Stimulated activated memory B cell treated with anti-CD40 and anti-IgM and Interleukin-4, amounts not matched to agents 10 μg/mL and 1 μg/mL and 100 μg/mL, for 72 hours (primary cell): ENCODE measurements at regions not wholly inside any gene's neighbourhood (a gene's known extent, or its start where the extent isn't known, plus 50 kb on each side); places are given as distances from the start of the nearest gene placed in this dataset.
"Not testable (repeated sequence)": the region's sequence is repeated elsewhere in the genome, so short reads cannot be mapped to it uniquely, and the experiment has no call there.

ENCODE experiments used
- ATAC-seq: fragments of 150-1000 bp; cut with Tn5 transposase; 2 replicates; pipeline ENCODE4 v1.10.0; 2021
- H3K27ac Mint-ChIP-seq: one replicate; pipeline ENCODE4 v1.8.0; 2022; ENCODE audit warnings: mild to moderate bottlenecking, mixed read lengths
- H3K27me3 Mint-ChIP-seq: one replicate; pipeline ENCODE4 v1.8.0; 2022; ENCODE audit warnings: mixed read lengths
- H3K36me3 Mint-ChIP-seq: one replicate; pipeline ENCODE4 v1.8.0; 2022; ENCODE audit warnings: mixed read lengths
- H3K4me1 Mint-ChIP-seq: one replicate; pipeline ENCODE4 v1.8.0; 2022; ENCODE audit warnings: mixed read lengths
- H3K4me3 Mint-ChIP-seq: one replicate; pipeline ENCODE4 v1.8.0; 2022; ENCODE audit warnings: mild to moderate bottlenecking, moderate library complexity, mixed read lengths
- H3K9me3 Mint-ChIP-seq: one replicate; pipeline ENCODE4 v1.8.0; 2022; ENCODE audit warnings: mixed read lengths

DNA sequence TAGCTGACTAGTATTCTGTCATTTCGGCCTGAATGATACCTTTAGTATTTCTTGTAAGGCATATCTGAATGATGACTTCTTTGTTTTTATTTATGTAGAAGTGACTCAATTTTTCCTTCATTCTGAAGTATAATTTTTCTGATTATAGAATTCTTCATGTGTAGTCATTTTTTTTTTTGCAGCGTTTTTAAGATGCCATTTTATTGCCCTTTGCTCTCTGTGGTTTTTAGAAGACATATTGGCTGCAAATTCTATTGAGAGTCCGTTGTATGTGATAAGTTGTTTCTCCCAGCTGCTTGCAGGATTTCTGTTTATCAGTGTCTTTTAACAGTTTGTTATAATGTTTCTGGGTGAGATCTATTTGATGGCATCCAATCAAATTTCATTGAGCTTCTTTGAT is 1224.8 kb downstream of the JRKL start:
- Mint-ChIP-seq H3K4me3 (no peak overlapping the region), H3K4me1 (no peaks in the 10 kb centered on the region), H3K27ac (no peak overlapping the region), H3K36me3 (no peaks in the 10 kb centered on the region), H3K9me3 (peaks cover 4% of the 10 kb centered on the region), H3K27me3 (no peaks in the 10 kb centered on the region)
- no peak for ATAC-seq

DNA sequence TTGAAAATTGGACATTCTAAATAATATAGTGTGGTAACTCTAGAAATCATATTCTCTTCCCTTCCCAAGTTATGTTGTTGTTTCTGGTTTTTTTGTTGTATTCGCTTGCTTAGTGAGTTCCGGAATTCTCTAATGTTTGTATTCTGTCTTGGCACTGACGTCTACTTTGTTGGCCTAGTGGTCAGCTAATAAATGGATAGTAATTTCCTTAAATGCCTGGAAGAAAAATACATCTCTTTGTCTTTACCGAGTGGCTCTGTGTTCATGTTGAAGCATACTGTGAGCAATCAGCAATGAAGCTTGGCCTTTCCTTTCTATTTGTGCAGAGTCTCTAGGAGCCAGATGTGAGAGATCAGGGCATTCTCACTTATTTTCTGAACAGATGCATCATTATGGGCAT is 1225.7 kb downstream of the JRKL start:
- Mint-ChIP-seq H3K27ac (no peak overlapping the region), H3K4me1 (no peaks in the 10 kb centered on the region), H3K36me3 (no peaks in the 10 kb centered on the region), H3K4me3 (no peak overlapping the region), H3K9me3 (peaks cover 2% of the 10 kb centered on the region), H3K27me3 (no peaks in the 10 kb centered on the region)
- ATAC-seq: no peak

DNA sequence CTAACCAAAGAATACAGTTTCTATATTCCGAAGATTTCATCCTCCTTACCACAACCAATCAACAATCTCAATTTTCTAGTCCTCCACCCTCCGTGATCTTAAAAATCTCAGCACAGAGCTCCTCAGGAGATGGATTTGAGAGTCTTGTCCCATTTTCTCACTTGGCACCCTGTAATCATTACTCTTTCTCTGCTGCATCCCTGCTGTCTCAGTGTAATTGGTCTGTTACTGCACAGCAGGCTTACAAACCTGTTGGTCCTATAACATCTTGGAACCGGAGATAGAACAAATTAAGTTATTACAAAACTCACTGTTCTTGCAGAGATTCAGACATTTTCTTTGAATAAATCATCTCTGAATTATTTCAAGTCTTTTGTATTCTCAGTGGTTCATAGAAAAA is 1227.2 kb downstream of the JRKL start:
- no peak overlapping the region for H3K27ac Mint-ChIP-seq
- no peaks in the 10 kb centered on the region for H3K27me3 Mint-ChIP-seq

DNA sequence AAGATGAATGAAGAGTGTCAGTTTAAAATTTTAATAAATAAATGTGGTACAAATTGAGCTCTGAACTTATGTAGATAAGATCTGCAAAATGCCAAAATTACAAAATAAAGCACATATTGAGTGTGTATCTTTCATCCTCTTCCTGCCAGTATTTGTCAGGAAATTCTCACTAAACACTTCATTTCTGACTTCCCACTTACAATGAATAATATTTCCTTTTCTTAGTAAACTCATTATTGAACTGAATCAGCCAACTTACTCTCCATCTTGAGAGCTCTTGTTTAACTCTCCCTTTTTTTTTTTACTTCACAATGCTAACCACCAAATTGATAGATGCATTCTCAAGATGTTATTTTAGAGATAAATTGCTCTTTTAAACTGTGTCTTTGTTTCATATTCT is 1230.2 kb downstream of the JRKL start:
- H3K4me1 Mint-ChIP-seq: no peaks in the 10 kb centered on the region
- H3K9me3 Mint-ChIP-seq: peaks cover 5% of the 10 kb centered on the region
- no peak for ATAC-seq
- no peaks in the 10 kb centered on the region for H3K27me3 Mint-ChIP-seq
- H3K4me3 Mint-ChIP-seq: no peak overlapping the region
- H3K36me3 Mint-ChIP-seq: no peaks in the 10 kb centered on the region
- H3K27ac Mint-ChIP-seq: no peak overlapping the region

More for the DNA sequence above, 1227.2 kb downstream of the JRKL start:
- H3K4me3 Mint-ChIP-seq: no peak overlapping the region
- H3K9me3 Mint-ChIP-seq: peaks cover 2% of the 10 kb centered on the region
- ATAC-seq: no peak
- H3K4me1 Mint-ChIP-seq: no peaks in the 10 kb centered on the region
- no peaks in the 10 kb centered on the region for H3K36me3 Mint-ChIP-seq

DNA sequence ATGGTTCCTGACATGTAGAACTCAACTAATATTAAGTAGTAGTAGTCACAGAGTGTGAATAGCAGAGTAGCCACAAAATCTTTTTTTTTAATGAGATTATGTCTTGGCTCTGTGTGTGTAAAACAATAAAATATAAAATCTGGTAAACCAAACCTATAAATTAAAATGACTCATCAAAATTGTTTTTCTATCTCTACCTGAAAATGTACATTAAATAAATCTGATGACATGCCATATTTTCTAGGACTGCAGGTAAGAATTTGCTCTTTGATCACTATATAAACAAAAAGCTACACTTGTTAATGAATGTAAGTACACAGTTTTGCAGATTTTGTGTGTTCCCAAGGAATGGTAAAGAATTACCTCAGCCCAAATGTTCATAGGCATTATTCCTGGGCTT is 1231.5 kb downstream of the JRKL start:
- no peak for ATAC-seq
- H3K4me3 Mint-ChIP-seq: no peak overlapping the region
- no peaks in the 10 kb centered on the region for H3K4me1 Mint-ChIP-seq
- H3K9me3 Mint-ChIP-seq: peaks cover 3% of the 10 kb centered on the region
- no peaks in the 10 kb centered on the region for H3K36me3 Mint-ChIP-seq
- H3K27ac Mint-ChIP-seq: no peak overlapping the region
- no peaks in the 10 kb centered on the region for H3K27me3 Mint-ChIP-seq

DNA sequence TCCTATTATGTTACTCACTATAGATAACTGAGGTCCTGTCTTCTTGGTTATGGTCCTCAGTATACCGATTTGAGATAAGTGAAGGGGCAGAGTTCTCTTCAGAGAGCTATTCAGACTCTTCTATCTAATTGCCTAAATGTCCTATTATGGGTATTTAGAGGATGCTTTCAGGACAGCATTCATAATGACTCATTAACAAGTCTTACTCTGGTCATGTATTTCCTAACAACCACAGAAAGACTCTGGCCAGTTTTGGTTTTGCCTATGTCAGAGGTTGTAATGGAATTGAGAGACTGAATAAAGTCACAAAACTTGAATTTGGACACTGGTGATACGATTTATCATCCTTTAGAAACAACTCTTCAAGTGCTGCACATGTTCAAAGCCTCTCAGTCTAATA is 1233.0 kb downstream of the JRKL start:
- Mint-ChIP-seq H3K9me3 (peaks cover 3% of the 10 kb centered on the region), H3K36me3 (no peaks in the 10 kb centered on the region), H3K27me3 (no peaks in the 10 kb centered on the region), H3K27ac (no peak overlapping the region), H3K4me3 (no peak overlapping the region), H3K4me1 (no peaks in the 10 kb centered on the region)
- no peak for ATAC-seq

DNA sequence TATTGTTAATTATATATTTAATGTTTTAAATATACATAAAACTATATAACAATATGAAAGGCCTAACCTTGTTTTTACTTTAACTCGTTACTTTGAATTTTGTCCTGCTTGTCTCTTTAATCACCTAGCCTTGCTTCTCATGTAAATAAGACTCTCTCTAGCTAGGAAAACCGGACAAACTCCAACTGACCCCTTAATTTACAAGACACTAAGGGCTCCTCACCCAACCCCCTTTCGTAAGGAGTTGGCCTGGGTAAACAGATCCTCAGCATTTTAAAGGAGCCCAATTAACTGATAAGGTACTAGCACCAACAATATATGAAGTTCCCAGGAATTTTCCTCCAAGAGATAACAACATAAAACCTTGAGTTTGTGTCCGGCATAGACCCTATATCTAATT is 1246.9 kb downstream of the JRKL start:
- ATAC-seq, H3K4me1 Mint-ChIP-seq, H3K27me3 Mint-ChIP-seq, H3K9me3 Mint-ChIP-seq, H3K27ac Mint-ChIP-seq, H3K36me3 Mint-ChIP-seq, H3K4me3 Mint-ChIP-seq: not testable (repeated sequence)

DNA sequence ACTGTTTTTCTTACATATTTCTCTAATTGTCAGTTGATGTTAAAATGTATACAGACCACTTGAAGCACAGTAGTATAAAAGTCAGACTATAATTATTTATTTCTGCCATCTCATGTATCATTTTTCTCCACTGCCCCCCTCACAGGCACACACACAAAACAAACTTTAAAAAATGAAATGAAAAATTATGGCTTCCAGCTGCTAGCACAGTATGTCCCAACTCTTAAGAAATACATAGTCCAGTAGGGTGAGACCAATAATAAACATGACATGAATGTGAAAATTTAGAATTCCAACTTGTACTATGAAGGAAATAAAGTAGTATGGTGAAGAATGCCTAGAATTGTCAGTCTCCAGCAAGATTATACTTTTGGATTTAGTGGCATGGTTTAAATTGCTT is 1247.9 kb downstream of the JRKL start:
- no peaks in the 10 kb centered on the region for H3K4me1 Mint-ChIP-seq
- H3K36me3 Mint-ChIP-seq: no peaks in the 10 kb centered on the region
- H3K9me3 Mint-ChIP-seq: peaks cover 4% of the 10 kb centered on the region
- no peak for ATAC-seq
- no peak overlapping the region for H3K4me3 Mint-ChIP-seq
- H3K27ac Mint-ChIP-seq: no peak overlapping the region
- no peaks in the 10 kb centered on the region for H3K27me3 Mint-ChIP-seq

DNA sequence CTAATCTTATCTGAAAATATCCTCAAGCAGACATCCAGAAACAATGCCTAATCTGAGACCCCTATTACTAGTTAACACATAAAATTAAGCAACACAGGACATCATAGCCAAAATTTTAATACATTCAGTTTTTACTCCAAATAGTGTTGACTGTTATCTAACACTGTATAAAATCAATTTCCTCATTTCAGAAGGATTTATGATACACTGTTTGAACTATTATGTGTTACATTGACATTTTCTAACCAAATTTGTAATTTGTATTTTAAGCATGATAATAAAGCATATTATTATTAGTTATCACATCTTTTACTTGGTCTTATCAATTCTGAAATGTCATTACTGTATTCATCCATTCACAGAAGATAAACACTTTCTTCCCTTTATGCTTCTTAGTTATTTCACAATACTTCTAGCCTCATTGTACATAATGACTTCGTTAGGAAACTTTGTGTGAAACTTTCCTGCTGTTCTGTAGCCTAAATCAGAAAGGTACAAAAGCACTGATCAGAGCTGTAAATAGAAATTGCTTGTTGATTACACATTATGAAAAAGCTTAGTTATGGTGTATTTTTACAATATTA is 1248.9 kb downstream of the JRKL start:
- Mint-ChIP-seq H3K9me3 (peaks cover 4% of the 10 kb centered on the region), H3K36me3 (no peaks in the 10 kb centered on the region), H3K27me3 (no peaks in the 10 kb centered on the region), H3K27ac (no peak overlapping the region), H3K4me1 (no peaks in the 10 kb centered on the region), H3K4me3 (no peak overlapping the region)
- no peak for ATAC-seq

DNA sequence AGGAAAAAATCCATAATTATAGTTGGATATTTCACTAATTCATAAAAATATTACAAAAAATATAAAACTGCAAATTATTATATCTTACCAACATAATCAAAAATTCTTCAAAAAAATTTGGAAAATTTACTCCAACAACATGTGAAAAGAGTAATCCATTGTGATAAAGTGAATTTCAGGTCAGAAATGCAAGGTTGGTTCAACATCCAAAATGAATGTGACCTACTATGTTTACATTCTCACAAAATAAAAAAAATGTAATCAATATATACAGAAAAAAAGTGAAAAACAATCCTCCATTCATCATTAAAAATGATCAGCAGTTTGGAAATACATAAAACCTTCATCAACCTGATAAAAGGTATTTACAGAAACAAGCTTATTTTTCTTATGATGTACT is 1252.2 kb downstream of the JRKL start:
- Mint-ChIP-seq H3K4me1 (no peaks in the 10 kb centered on the region), H3K27me3 (no peaks in the 10 kb centered on the region), H3K27ac (no peak overlapping the region), H3K36me3 (no peaks in the 10 kb centered on the region), H3K4me3 (no peak overlapping the region), H3K9me3 (peaks cover 8% of the 10 kb centered on the region)
- ATAC-seq: no peak

DNA sequence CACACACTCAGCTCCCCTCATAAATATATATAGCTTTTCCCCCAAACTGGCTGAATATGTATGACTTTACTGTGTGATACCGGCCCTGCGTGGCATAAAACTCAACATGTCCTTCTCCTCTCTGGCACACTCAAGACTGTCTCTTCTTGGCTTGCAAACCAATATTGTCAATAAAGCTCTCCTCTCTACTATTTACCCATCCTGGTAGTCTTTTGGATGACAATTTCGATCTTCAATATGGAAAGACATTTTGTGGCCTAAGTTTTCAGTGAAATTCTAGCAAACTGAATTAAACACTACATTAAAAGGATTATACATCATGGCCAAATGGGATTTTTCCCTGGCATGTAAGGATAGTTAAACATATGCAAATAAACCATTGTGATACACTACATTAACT is 1255.9 kb downstream of the JRKL start:
- Mint-ChIP-seq H3K36me3 (no peaks in the 10 kb centered on the region), H3K27me3 (no peaks in the 10 kb centered on the region), H3K9me3 (peaks cover 12% of the 10 kb centered on the region), H3K4me3 (no peak overlapping the region), H3K4me1 (no peaks in the 10 kb centered on the region), H3K27ac (no peak overlapping the region)
- no peak for ATAC-seq

DNA sequence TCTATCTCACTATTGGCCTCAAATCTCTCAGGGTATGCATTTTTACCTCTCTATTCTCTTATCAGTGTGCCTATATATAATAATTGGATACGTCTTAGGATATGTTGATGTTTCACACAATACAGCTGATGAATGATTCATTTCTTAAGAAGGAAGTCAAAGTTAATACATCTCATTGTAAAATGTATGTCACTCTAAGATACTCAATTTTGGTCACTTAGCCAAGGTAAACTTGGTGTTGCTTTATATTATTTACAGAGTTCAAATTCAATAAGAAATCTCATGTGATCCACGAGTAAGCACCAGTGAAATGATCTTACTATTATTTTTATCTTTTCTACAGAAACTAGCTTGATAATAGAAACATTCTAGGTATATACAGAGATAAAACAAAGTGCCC is 1266.5 kb downstream of the JRKL start:
- H3K9me3 Mint-ChIP-seq: peaks cover 2% of the 10 kb centered on the region
- no peak for ATAC-seq

DNA sequence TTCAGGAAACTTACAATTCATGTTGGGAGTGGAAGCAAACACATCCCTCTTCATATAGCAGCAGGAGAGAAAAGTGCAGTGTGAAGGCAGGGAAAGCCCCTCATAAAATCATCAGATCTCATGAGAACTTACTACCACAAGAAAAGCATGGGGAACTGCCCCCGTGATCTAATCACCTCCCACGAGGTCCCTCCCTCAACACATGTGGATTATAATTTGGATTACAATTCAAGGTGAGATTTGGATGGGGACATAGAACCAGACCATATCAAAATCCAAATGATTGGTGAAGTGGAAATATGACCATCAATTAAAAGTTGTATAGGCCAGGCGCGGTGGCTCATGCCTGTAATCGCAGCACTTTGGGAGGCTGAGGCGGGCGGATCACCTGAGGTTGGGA is 1268.0 kb downstream of the JRKL start:
- Mint-ChIP-seq H3K36me3 (no peaks in the 10 kb centered on the region), H3K4me3 (no peak overlapping the region), H3K4me1 (no peaks in the 10 kb centered on the region), H3K27ac (no peak overlapping the region), H3K9me3 (peaks cover 2% of the 10 kb centered on the region), H3K27me3 (no peaks in the 10 kb centered on the region)
- ATAC-seq: no peak

More for the DNA sequence above, 1266.5 kb downstream of the JRKL start:
- Mint-ChIP-seq H3K27ac (no peak overlapping the region), H3K4me3 (no peak overlapping the region), H3K4me1 (no peaks in the 10 kb centered on the region), H3K36me3 (no peaks in the 10 kb centered on the region), H3K27me3 (no peaks in the 10 kb centered on the region)

DNA sequence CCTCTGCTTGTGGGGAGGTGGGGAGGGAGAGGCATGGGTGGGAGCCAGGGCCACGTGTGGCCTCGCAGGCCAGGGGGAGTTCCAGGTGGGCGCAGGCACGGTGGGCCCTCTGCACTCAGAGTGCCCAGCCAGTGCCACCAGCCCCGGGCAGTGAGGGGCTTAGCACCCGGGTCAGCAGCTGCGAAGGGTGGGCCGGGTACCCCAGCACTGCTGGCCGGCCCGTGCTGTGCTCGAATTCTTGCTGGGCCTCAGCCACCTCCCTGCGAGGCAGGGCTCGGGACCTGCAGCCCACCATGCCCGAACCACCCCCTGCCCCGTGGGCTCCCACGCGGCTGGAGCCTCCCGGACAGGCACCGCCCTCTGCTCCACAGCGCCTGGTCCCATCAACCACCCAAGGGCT is 1277.2 kb downstream of the JRKL start:
- Mint-ChIP-seq H3K36me3 (no peaks in the 10 kb centered on the region), H3K4me3 (no peak overlapping the region), H3K4me1 (no peaks in the 10 kb centered on the region), H3K27ac (no peak overlapping the region), H3K27me3 (no peaks in the 10 kb centered on the region), H3K9me3 (no peaks in the 10 kb centered on the region)
- ATAC-seq: peak; percentile 50

DNA sequence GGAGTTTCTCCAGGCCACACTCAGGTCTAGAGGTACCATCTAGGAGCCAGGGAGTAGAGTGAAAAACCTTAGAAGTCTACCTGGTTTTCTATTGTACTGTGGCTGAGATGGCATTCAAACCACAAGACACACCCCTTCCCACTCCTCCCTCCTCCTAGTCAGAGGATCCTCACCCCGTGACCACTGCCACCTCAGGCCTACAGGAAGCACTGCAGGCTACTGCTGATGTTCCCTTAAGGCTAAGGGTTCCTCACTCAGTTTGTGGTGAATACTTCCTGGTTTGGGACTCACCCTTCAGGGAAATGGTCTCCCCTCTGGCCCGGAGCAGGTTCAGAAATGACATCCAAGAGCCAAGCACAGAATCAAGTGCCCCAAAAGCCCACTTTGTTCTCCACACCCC is 1293.9 kb downstream of the JRKL start:
- Mint-ChIP-seq H3K27me3 (no peaks in the 10 kb centered on the region), H3K9me3 (no peaks in the 10 kb centered on the region), H3K4me1 (no peaks in the 10 kb centered on the region), H3K27ac (no peak overlapping the region), H3K36me3 (no peaks in the 10 kb centered on the region), H3K4me3 (no peak overlapping the region)
- no peak for ATAC-seq

DNA sequence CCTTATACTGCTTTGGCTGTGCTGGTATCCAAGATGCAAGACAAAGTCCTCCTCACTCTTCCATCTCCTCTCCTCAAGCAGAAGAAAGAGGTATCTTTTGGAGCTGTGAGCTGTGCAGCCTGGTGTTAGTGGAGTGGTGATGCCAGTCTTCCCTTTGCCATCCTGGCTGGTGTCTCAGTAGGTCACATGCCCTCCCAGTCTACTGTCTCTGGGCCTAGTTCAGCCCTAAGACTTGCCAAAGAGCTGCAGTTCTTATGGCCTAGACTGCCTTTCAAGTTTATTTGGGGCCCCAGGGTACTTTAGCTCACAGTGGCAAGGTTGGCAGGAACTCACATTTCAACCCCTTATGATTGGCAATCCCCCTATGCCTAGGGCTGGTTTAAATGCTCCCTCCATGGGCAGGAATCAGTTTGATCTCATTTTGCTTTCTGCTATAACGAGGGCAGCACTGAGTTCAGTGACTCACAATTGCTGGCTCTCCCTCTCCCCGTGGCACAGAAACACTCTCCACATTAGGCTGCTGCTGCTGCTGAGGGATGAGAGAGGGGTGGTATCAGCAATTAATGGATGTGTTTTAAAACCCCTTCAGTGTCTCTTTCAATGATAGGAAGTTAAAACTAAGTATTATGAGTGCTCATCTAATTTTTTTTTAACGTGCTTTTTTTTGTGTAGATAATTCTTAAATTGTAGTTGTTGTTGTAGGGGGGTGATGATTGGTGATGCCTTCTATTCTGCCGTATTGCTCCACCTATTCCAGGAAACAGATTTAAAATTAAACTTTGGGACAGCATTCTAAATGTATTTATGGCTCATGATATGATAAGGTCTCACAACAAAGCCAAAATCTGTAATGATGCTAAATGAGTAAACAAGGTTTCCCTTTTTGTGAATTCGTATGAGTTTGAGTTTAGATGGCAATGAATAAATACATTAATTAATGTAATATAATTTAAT is 1295.0 kb downstream of the JRKL start:
- Mint-ChIP-seq H3K36me3 (no peaks in the 10 kb centered on the region), H3K4me3 (no peak overlapping the region), H3K27ac (no peak overlapping the region), H3K9me3 (no peaks in the 10 kb centered on the region), H3K4me1 (no peaks in the 10 kb centered on the region), H3K27me3 (no peaks in the 10 kb centered on the region)
- no peak for ATAC-seq
